ENCODE measurements at regions not wholly inside any gene's neighbourhood (a gene's known extent, or its start where the extent isn't known, plus 50 kb on each side); places are given as distances from the start of the nearest gene placed in this dataset.

DNA sequence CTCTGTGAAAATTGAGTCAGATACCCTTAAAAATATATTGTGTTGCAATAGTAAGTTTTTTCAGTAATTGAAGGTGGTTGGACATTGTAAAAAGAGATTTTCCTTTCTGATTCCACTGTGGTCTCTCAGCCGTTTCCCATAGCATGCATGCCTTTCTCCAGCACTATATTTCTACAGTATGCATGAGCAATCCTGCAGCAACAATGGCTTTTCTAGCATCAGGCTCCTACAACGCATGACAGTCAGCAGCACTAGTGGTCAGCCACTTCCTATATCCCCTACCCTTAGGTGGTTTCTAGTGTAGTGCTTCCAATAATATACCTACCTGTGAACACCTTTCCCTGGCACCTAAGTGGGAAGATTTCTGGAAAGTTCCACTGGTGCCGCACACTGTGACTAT lies 55.4 kb upstream of the SNRPN start:
- no peak overlapping the region for H3K27ac ChIP-seq (ENCODE audit: low read depth in 2 of 2, low read length in 1 of 2)

DNA sequence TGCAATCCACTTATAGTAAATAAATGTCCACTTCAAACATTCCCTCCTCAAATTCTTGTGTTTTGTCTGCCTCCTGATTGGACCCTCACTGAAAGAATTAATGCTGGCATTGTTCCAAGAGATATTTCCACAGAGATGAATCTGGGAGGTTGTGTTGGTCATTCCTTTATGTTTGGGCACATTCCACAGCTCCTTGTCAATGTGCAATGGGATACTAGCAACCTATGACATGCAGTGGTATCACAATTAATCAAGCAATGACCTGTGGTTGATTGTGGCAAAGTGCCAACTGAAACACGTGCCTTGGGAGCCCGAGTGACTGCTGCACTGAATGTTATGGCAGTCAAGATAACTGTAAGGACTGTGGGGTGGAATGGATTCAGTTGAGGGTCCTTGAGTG lies 55.0 kb upstream of the SNRPN start:
- Histone ChIP-seq H3K4me3 (ENCODE audit: low read depth in 1 of 2, low read length in 2 of 2) (no peak overlapping the region), H3K27ac (ENCODE audit: low read depth in 2 of 2, low read length in 1 of 2) (no peak overlapping the region), H3K4me1 (ENCODE audit: control insufficient read depth in 2 of 2, insufficient read depth in 2 of 2, low read length in 1 of 2) (no peaks in the 10 kb centered on the region), H3K36me3 (ENCODE audit: control insufficient read depth in 2 of 2, insufficient read depth in 2 of 2, low read length in 1 of 2) (no peaks in the 10 kb centered on the region), H3K27me3 (ENCODE audit: control insufficient read depth in 1 of 2, insufficient read depth in 2 of 2, low read length in 2 of 2) (no peaks in the 10 kb centered on the region), H3K9me3 (ENCODE audit: control insufficient read depth in 2 of 2, insufficient read depth in 1 of 2, low read depth in 1 of 2, low read length in 1 of 2) (peaks cover 0 to 6% of the 10 kb centered on the region in 2 donors)
- 34 to 40% methylated on average over 2 of the region's 2 CpGs for WGBS, 2 donors

More for the DNA sequence above, 55.4 kb upstream of the SNRPN start:
- no peaks in the 10 kb centered on the region for H3K36me3 ChIP-seq (ENCODE audit: control insufficient read depth in 2 of 2, insufficient read depth in 2 of 2, low read length in 1 of 2)
- WGBS, 2 donors = 71 to 77% methylated on average over 3 of the region's 3 CpGs
- no peaks in the 10 kb centered on the region for H3K4me1 ChIP-seq (ENCODE audit: control insufficient read depth in 2 of 2, insufficient read depth in 2 of 2, low read length in 1 of 2)
- H3K4me3 ChIP-seq (ENCODE audit: low read depth in 1 of 2, low read length in 2 of 2) = no peak overlapping the region
- no peaks in the 10 kb centered on the region for H3K27me3 ChIP-seq (ENCODE audit: control insufficient read depth in 1 of 2, insufficient read depth in 2 of 2, low read length in 2 of 2)
- H3K9me3 ChIP-seq (ENCODE audit: control insufficient read depth in 2 of 2, insufficient read depth in 1 of 2, low read depth in 1 of 2, low read length in 1 of 2) = peaks cover 0 to 6% of the 10 kb centered on the region in 2 donors

DNA sequence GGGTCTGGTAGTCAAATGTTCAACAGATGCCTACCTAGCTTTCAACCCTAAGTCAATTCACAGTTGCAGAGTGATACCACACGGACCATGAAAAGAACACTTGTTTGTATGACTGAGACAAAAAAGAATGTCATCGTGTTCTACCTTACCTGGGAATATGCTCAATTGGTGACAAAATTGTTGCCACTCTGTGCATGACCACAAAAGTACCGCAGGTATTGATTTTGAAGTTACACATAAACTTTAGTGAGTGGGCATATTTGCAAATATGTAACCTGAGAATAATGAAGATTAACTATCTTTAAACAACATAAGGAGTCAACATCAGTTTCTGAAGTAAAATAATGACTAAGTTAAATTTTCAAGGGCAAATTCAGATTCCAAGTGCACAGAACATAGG lies 53.4 kb upstream of the SNRPN start:
- 57 to 78% methylated on average over 3 of the region's 3 CpGs for WGBS, 2 donors
- no peaks in the 10 kb centered on the region for H3K27me3 ChIP-seq (ENCODE audit: control insufficient read depth in 1 of 2, insufficient read depth in 2 of 2, low read length in 2 of 2)
- H3K9me3 ChIP-seq (ENCODE audit: control insufficient read depth in 2 of 2, insufficient read depth in 1 of 2, low read depth in 1 of 2, low read length in 1 of 2) = peaks cover 0 to 4% of the 10 kb centered on the region in 2 donors

More for the DNA sequence above, 53.4 kb upstream of the SNRPN start:
- Histone ChIP-seq H3K4me3 (ENCODE audit: low read depth in 1 of 2, low read length in 2 of 2) (no peak overlapping the region), H3K36me3 (ENCODE audit: control insufficient read depth in 2 of 2, insufficient read depth in 2 of 2, low read length in 1 of 2) (no peaks in the 10 kb centered on the region), H3K27ac (ENCODE audit: low read depth in 2 of 2, low read length in 1 of 2) (no peak overlapping the region), H3K4me1 (ENCODE audit: control insufficient read depth in 2 of 2, insufficient read depth in 2 of 2, low read length in 1 of 2) (no peaks in the 10 kb centered on the region)

Data from esophagus (tissue), 2 donors.